Ovary (tissue), 7 donors: ENCODE measurements at regions not wholly inside any gene's neighbourhood (a gene's known extent, or its start where the extent isn't known, plus 50 kb on each side); places are given as distances from the start of the nearest gene placed in this dataset.

ENCODE experiments used
- DNase-seq, 5 donors: peaks; one replicate each; pipeline ENCODE4 v3.0.0-alpha.2; 2019 to 2020
- H3K27ac ChIP-seq, 2 donors: fragments of 200-600 bp; one replicate each; pipeline versions ENCODE4 v1.5.1 to v1.8.0; 2019 to 2022
- H3K27me3 ChIP-seq: fragments of 200-600 bp; one replicate; pipeline ENCODE4 v1.8.0; 2022
- H3K36me3 ChIP-seq: fragments of 200-600 bp; sonication (generic); one replicate; pipeline ENCODE4 v1.5.1; 2019
- H3K4me1 ChIP-seq: one replicate; pipeline ENCODE4 v1.8.1; 2013; ENCODE audit warnings: mild to moderate bottlenecking, moderate library complexity; ENCODE audit not compliant: insufficient read depth
- H3K4me3 ChIP-seq: fragments of 200-600 bp; sonication (generic); one replicate; pipeline ENCODE4 v1.5.1; 2017
- H3K9me3 ChIP-seq, 2 donors: fragments of 200-600 bp in 1 of 2; sonication (generic) in 1 of 2; one replicate each; pipeline versions ENCODE4 v1.5.1 to v1.8.1; 2013 to 2019; ENCODE audit warnings: mild to moderate bottlenecking in 1 of 2, moderate library complexity in 1 of 2
- EP300 ChIP-seq: sonication (generic); formaldehyde crosslinking; IDR thresholded peaks from one replicate; pipeline ENCODE4 v1.6.1; 2017; ENCODE audit warnings: antibody characterized with exemption
- POLR2A ChIP-seq: fragments of 450-650 bp; IDR thresholded peaks from one replicate; pipeline ENCODE4 v1.6.1; 2017; ENCODE audit warnings: antibody characterized with exemption, mild to moderate bottlenecking, moderate library complexity
- WGBS, 3 donors: extraction: QIAGEN DNeasy Blood & Tissue Kit in 1 of 3; methylation state at CpG; one replicate each; pipeline versions ENCODE4 v1.1.5 to v1.1.7; 2013 to 2017; 5-methylcytosine and 5-hydroxymethylcytosine counted together
- intact Hi-C, 4 donors: fragments of 100-400 bp; cut with DNase I; formaldehyde crosslinking; loops; one replicate each; pipeline versions ENCODE4 v1.11.0 to v1.15.1; 2022 to 2023
- TF ChIP-seq, protein P1 (sequence below), 3 donors: fragments of 450-650 bp in 2 of 3; fragments of 200-600 bp in 1 of 3; IDR thresholded peaks; one replicate each; pipeline versions ENCODE4 v1.5.1 to v1.8.0; 2016 to 2022; ENCODE audit warnings: antibody characterized with exemption in 3 of 3, mild to moderate bottlenecking in 1 of 3
- donor health status: DM: no; HTN: no; CAD: no; lungs with moderate emphysema.
- donor health status: DM: no; HTN: no; CAD: no.
- donor health status: Bipolar disorder and iron deficiency.
- donor health status: DM: no; HTN: no; CAD: no.
- donor health status: DM: yes; HTN: yes; CAD: no.

DNA sequence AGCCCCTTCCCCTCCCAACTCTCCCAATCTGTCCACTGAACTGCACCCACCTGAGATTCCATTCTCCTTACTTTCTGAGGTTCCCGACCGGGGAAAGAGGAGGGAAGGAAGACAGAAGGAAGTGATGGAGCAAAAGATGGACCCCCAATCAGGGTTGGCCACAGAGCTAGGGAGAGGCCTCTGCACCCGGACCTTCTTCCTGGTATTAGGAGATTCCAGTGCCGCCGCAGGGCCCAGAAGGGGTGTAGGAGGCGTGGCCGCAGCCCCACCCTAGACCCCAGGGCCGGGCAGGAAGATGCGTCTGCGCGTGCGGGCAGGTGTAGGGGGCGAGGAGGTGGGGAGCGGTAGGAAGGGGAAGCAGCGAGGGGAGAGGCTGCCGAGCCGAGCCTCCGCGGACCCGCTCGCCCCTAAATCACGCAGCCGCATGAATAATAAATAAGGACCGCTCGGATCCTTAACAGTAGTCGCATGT, 104.2 kb upstream of the MVB12B start:
- H3K4me3 ChIP-seq, result no peak overlapping the region
- no peaks in the 10 kb centered on the region for H3K4me1 ChIP-seq
- H3K27me3 ChIP-seq, result no peaks in the 10 kb centered on the region
- intact Hi-C loops, result loop anchor here in 1 of 4 donors (10.0 kb wide), 2 partner anchors 478 to 668 kb away; partner anchors contain the start of gene PBX3
- no peak for TF ChIP-seq EP300
- TF ChIP-seq POLR2A, result no peak
- TF ChIP-seq, protein P1, sequence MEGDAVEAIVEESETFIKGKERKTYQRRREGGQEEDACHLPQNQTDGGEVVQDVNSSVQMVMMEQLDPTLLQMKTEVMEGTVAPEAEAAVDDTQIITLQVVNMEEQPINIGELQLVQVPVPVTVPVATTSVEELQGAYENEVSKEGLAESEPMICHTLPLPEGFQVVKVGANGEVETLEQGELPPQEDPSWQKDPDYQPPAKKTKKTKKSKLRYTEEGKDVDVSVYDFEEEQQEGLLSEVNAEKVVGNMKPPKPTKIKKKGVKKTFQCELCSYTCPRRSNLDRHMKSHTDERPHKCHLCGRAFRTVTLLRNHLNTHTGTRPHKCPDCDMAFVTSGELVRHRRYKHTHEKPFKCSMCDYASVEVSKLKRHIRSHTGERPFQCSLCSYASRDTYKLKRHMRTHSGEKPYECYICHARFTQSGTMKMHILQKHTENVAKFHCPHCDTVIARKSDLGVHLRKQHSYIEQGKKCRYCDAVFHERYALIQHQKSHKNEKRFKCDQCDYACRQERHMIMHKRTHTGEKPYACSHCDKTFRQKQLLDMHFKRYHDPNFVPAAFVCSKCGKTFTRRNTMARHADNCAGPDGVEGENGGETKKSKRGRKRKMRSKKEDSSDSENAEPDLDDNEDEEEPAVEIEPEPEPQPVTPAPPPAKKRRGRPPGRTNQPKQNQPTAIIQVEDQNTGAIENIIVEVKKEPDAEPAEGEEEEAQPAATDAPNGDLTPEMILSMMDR (IDR thresholded peaks at IDR 0.05), result no peak
- DNase-seq, result no peak
- H3K27ac ChIP-seq, result no peak overlapping the region
- H3K9me3 ChIP-seq, result no peaks in the 10 kb centered on the region
- 4 to 9% (median 6%) methylated on average over 25 to 26 of the region's 26 CpGs for WGBS, 3 donors
- no peaks in the 10 kb centered on the region for H3K36me3 ChIP-seq

DNA sequence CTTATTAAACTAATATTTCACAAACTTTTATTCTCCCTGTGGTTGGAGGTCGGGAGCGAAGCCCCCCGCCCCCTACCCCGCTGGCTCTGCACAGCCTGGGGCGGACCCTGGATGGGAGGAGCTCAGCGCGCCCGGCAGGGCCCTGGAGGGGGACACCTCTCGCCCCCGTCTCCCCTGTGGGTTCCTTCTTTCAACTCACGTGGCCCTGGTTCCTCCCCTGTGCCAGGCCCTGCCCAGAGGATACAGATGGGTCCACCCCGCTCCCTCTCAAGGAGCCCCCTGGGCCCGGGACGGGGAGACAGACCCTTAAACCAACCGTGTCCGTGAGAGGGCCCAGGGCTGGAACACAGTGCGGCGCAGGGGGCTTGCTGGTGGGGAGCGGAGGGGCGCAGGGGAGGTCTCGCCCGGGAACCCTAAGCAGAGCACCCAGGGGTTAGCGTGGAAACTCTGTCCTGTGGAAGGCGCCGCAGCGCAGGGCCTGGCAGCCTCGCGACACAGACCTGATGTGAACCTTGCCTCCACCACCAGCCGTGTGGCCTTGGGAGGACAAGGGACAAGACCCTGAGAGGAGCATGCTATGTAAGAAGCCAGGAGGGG, 103.7 kb upstream of the MVB12B start:
- no peaks in the 10 kb centered on the region for H3K9me3 ChIP-seq
- H3K4me3 ChIP-seq, result no peak overlapping the region
- TF ChIP-seq EP300 (no peak), POLR2A (no peak)
- TF ChIP-seq, protein P1 (IDR thresholded peaks at IDR 0.05), result no peak
- no peaks in the 10 kb centered on the region for H3K36me3 ChIP-seq
- H3K4me1 ChIP-seq, result no peaks in the 10 kb centered on the region
- no peaks in the 10 kb centered on the region for H3K27me3 ChIP-seq
- H3K27ac ChIP-seq, result no peak overlapping the region
- no peak for DNase-seq
- WGBS, 3 donors, result 43 to 46% (median 43%) methylated on average over 28 to 29 of the region's 29 CpGs
- intact Hi-C loops, result loop anchor here in 1 of 4 donors (10.0 kb wide), 2 partner anchors 478 to 668 kb away; partner anchors contain the start of gene PBX3

DNA sequence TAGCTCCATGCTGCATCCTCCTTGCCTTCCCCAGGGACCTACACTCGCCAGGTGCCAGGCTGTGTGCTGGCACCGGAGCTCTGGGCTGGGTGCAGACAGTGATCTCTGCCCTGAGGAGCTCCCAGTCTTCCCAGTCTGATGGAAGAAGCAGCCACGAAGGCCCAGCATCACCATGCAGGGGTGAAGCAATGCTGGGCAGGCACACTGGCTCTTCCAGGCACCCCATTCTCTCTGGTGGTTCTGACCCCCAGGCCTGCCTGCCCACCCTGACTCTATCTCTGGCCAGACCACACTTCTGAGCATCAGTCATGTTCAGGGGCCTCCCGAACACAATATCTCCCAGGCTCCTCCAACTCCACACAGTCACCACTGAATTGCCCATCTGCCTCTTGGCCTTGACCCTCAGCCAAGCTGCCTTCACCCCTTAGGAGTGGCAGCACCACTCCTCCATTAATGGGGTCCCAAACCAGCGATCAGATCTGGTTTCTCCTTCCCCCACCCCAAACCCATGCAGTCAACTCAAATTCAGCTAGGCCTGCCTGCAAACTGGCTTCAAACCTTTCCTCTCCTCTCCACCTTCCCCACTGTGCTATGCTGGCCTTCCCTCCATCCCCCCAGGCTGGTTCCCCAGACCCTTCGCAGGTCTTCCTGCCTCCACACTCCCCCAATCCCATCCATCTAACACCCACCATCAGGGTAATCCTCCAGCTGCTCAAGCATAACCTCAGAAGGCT, 102.7 kb upstream of the MVB12B start:
- Histone ChIP-seq H3K27ac (no peak overlapping the region), H3K9me3 (no peaks in the 10 kb centered on the region), H3K36me3 (no peaks in the 10 kb centered on the region), H3K27me3 (no peaks in the 10 kb centered on the region), H3K4me1 (no peaks in the 10 kb centered on the region), H3K4me3 (no peak overlapping the region)
- intact Hi-C loops, result loop anchor here in 1 of 4 donors (10.0 kb wide), 2 partner anchors 479 to 669 kb away; partner anchors contain the start of gene PBX3
- TF ChIP-seq, protein P1 (IDR thresholded peaks at IDR 0.05), result no peak
- TF ChIP-seq EP300, result no peak
- TF ChIP-seq POLR2A, result no peak
- DNase-seq, result no peak
- 86 to 91% (median 86%) methylated on average over 6 of the region's 6 CpGs for WGBS, 3 donors

DNA sequence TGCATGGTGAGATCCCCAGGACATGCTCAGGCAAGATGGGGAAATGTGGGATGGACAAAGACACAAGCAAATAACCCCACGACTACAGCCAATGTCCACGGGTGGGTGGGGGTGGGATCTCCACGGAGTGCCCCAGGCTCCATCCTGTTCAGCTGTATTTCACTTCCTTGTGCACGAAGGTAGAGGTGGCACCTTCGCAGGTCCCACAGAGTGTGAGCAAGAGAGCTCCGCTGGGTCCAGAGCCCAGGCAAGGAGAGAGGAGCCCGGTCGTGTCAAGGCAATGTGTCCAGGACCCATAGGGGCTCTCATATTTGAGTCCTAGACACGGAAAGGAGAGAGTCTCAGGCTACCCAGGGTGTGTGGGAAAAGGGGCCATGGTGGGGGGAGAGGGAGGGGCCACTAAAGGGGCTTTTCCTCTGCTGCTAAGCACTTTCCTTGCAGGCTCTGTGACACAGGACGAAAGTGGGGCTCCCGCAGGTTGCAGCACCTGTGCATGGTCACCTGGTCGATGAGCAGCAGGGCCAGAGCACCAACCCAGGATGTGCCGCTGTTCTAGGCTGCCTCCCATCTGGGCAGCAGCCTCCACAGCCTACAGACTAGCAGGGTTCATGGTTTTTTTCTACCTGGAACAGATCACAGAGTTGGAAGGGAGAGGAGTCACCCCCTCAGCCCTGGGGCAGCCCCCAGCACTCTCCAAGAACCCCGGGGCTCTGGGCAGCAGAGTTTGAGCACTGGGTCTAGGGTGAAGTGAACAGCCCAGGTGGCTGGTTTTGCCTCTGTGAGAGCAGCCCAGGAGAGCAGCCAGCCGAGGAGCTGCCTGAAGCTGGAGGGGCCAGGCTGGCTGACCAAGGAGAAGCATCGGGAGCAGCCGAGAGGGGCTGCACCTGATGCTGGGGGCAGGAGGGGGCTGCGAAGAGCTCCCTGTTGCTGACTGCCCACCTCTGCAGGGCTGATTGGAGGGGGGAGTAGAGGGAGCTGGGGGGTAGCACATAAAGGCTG, 100.7 kb upstream of the MVB12B start:
- WGBS, 3 donors, result 72 to 78% (median 78%) methylated on average over 17 to 18 of the region's 18 CpGs
- TF ChIP-seq, protein P1 (IDR thresholded peaks at IDR 0.05), result no peak
- TF ChIP-seq POLR2A (no peak), EP300 (no peak)
- no peak overlapping the region for H3K27ac ChIP-seq
- no peaks in the 10 kb centered on the region for H3K36me3 ChIP-seq
- DNase-seq, result no peak
- H3K4me3 ChIP-seq, result no peak overlapping the region
- H3K27me3 ChIP-seq, result no peaks in the 10 kb centered on the region
- H3K9me3 ChIP-seq, result no peaks in the 10 kb centered on the region
- H3K4me1 ChIP-seq, result no peaks in the 10 kb centered on the region
- intact Hi-C loops, result loop anchor here (5.0 to 10.0 kb wide), 3 partner anchors 481 to 819 kb away; partner anchors contain the start of gene PBX3 (in 1 of the 4)
